K562 (cell line): ENCODE measurements at regions not wholly inside any gene's neighbourhood (a gene's known extent, or its start where the extent isn't known, plus 50 kb on each side); places are given as distances from the start of the nearest gene placed in this dataset.

Experiments used
- ATAC-seq: fragments of 200-7000 bp; cut with Tn5 transposase; 3 replicates; pipeline ENCODE4 v1.9.1; 2020; ENCODE audit warnings: moderate library complexity
- BruUV-seq: library from RNA; stranded (reverse); fragments of 400-500 nt; replicated peaks from 2 replicates; lab custom pipeline; 2021; lab: Mats Ljungman, UMichigan
- CTCF ChIA-PET: fragments of 300-600 bp; formaldehyde crosslinking; extraction: SDS; loops from one replicate; lab custom pipeline; 2021; ENCODE audit warnings: low intra/inter-chr PET ratio; lab: Yijun Ruan, JAX
- POLR2A ChIA-PET: fragments of 300-600, 350-650 bp; sonication (Branson Sonifier 250); formaldehyde crosslinking; extraction: SDS; loops from one replicate; lab custom pipeline; 2021; ENCODE audit warnings: antibody characterized with exemption, inconsistent platforms; lab: Yijun Ruan, JAX
- DNase-seq, 4 experiments: peaks; one replicate each; pipeline versions ENCODE4 v3.0.0 to v3.0.0-alpha.2; 2011 to 2018; ENCODE audit warnings: low spot score in 3 of 4, mixed read lengths in 3 of 4; ENCODE audit errors: extremely low read depth in 1 of 4
- FAIRE-seq: peaks from 2 replicates; lab custom pipeline; 2011; peaks lifted over from hg19 to GRCh38; lab: Jason Lieb, UNC
- H2AFZ ChIP-seq: 2 replicates; pipeline ENCODE4 v1.6.0; 2011; ENCODE audit warnings: low read depth, low read length, control low read depth, inconsistent platforms
- H3K27ac ChIP-seq: fragments of 200-600 bp; 3 replicates; pipeline ENCODE4 v1.8.0; 2011; ENCODE audit warnings: low read depth, mild to moderate bottlenecking, control low read depth, inconsistent platforms, low read length, moderate library complexity, mixed read lengths; ENCODE audit errors: extremely low read depth
- H3K27me3 ChIP-seq, 2 experiments: fragments of 300-600 bp in 1 of 2; 2 replicates in 1 of 2; 3 replicates in 1 of 2; pipeline versions ENCODE4 v1.6.0 to v1.8.0; 2011; ENCODE audit warnings: inconsistent platforms in 2 of 2, low read length in 2 of 2, mild to moderate bottlenecking in 1 of 2, mixed read lengths in 1 of 2, moderate library complexity in 1 of 2; ENCODE audit not compliant: control insufficient read depth in 2 of 2, insufficient read depth in 2 of 2
- H3K36me3 ChIP-seq: fragments of 300-600 bp; 3 replicates; pipeline ENCODE4 v1.8.0; 2011; ENCODE audit warnings: mild to moderate bottlenecking, low read length, inconsistent platforms; ENCODE audit not compliant: control insufficient read depth, insufficient read depth
- H3K4me1 ChIP-seq, 2 experiments: fragments of 200-600 bp in 1 of 2; replicated peaks in 1 of 2; 2 replicates in 1 of 2; 3 replicates in 1 of 2; pipeline versions ENCODE4 v1.5.1 to v1.8.0; 2011; ENCODE audit warnings: inconsistent platforms in 2 of 2, low read length in 2 of 2, mild to moderate bottlenecking in 1 of 2, mixed read lengths in 1 of 2, moderate library complexity in 1 of 2; ENCODE audit not compliant: control insufficient read depth in 2 of 2, insufficient read depth in 2 of 2
- H3K4me2 ChIP-seq: 2 replicates; pipeline ENCODE4 v1.6.1; 2011; ENCODE audit warnings: low read length, control low read depth, inconsistent platforms, mixed read lengths; ENCODE audit not compliant: insufficient read depth
- H3K4me3 ChIP-seq: fragments of 200-600 bp; sonication (generic), shearing (Covaris generic); 2 replicates; pipeline ENCODE4 v1.5.1; 2016; ENCODE audit warnings: control low read depth, inconsistent platforms
- H3K79me2 ChIP-seq: fragments of 200-600 bp; 3 replicates; pipeline ENCODE4 v1.8.0; 2011; ENCODE audit warnings: low read length, inconsistent platforms; ENCODE audit not compliant: control insufficient read depth, insufficient read depth
- H3K9ac ChIP-seq, 2 experiments: 2 replicates each; pipeline versions ENCODE4 v1.6.0 to v1.6.1; 2011; ENCODE audit warnings: low read depth in 2 of 2, low read length in 2 of 2, control low read depth in 1 of 2, inconsistent platforms in 1 of 2, mild to moderate bottlenecking in 1 of 2, mixed read lengths in 1 of 2; ENCODE audit not compliant: insufficient read depth in 1 of 2
- H3K9me1 ChIP-seq: one replicate; pipeline ENCODE4 v1.6.0; 2011; ENCODE audit warnings: inconsistent platforms, mild to moderate bottlenecking, low read length, moderate library complexity; ENCODE audit not compliant: control insufficient read depth, insufficient read depth
- H3K9me3 ChIP-seq: replicated peaks from 2 replicates; pipeline ENCODE4 v1.5.1; 2011; ENCODE audit warnings: low read depth, low read length, inconsistent platforms; ENCODE audit not compliant: control insufficient read depth, insufficient read depth
- H4K20me1 ChIP-seq: replicated peaks from 2 replicates; pipeline ENCODE4 v1.6.1; 2011; ENCODE audit warnings: low read length, inconsistent platforms, mixed read lengths; ENCODE audit not compliant: control insufficient read depth, insufficient read depth
- CTCF ChIP-seq, 3 experiments: IDR thresholded peaks in 2 of 3; conservative IDR thresholded peaks in 1 of 3; 2 replicates each; pipeline ENCODE4 v1.5.1; 2011 to 2012; ENCODE audit warnings: low read length in 3 of 3, mild to moderate bottlenecking in 3 of 3, control low read depth in 2 of 3, improper control_type of control experiment in 1 of 3, inconsistent platforms in 1 of 3, low read depth in 1 of 3, mixed read lengths in 1 of 3, moderate library complexity in 1 of 3; ENCODE audit not compliant: insufficient read depth in 2 of 3
- RAD21 ChIP-seq, 2 experiments: fragments of 250-450 bp in 1 of 2; fragments of 450-650 bp in 1 of 2; sonication (Bioruptor Pico) in 1 of 2; formaldehyde crosslinking in 1 of 2; IDR thresholded peaks in 1 of 2; conservative IDR thresholded peaks in 1 of 2; 2 replicates each; pipeline versions ENCODE4 v1.4.0 to v1.8.0; 2020 to 2022; ENCODE audit warnings: mild to moderate bottlenecking in 2 of 2, moderate library complexity in 1 of 2
- TEAD4 ChIP-seq, 2 experiments: sonication (generic) in 1 of 2; formaldehyde crosslinking in 1 of 2; IDR thresholded peaks; 2 replicates each; pipeline versions ENCODE4 v1.6.1 to v1.8.0; 2012 to 2022; ENCODE audit warnings: borderline replicate concordance in 1 of 2, inconsistent platforms in 1 of 2, low read length in 1 of 2, mild to moderate bottlenecking in 1 of 2, missing genetic modification reagents in 1 of 2
- YY1 ChIP-seq, 3 experiments: IDR thresholded peaks; 2 replicates each; pipeline ENCODE4 v1.6.1; 2011; ENCODE audit warnings: low read length in 2 of 3, mild to moderate bottlenecking in 2 of 3, moderate library complexity in 2 of 3, borderline replicate concordance in 1 of 3, control low read depth in 1 of 3, low read depth in 1 of 3; ENCODE audit not compliant: insufficient read depth in 3 of 3, insufficient replicate concordance in 2 of 3, control insufficient read depth in 1 of 3, insufficient read length in 1 of 3; ENCODE audit errors: extremely low read depth in 1 of 3
- WGBS: fragments of 100-300 bp; shearing (Covaris generic); methylation state at CpG from one replicate; pipeline ENCODE4 v1.1.6; 2016; ENCODE audit warnings: low coverage, mixed read lengths; ENCODE audit not compliant: insufficient coverage; ENCODE audit errors: missing lambda C conversion rate; 5-methylcytosine and 5-hydroxymethylcytosine counted together
- in situ Hi-C: fragments of 300-500 bp; cut with MboI; formaldehyde crosslinking; loops from 4 replicates; pipeline ENCODE4 v1.15.0; 2018; ENCODE audit warnings: inconsistent platforms, mixed read lengths
- intact Hi-C: fragments of 100-400 bp; cut with micrococcal nuclease; formaldehyde crosslinking; loops from 2 replicates; pipeline ENCODE4 v1.14.2; 2022

GRCh38 chr12:123075646-123076171, 75.2 kb downstream of the PITPNM2 start:
- Histone ChIP-seq H3K36me3 (no peaks in the 10 kb centered on the region; the same call in 2 of the 3 replicates), H2AFZ (peak overlapping the region; percentile 44; the same call in 1 of the 2 replicates), H3K9me3 (no peaks in the 10 kb centered on the region), H3K9me1 (peaks cover 4% of the 10 kb centered on the region), H3K79me2 (no peaks in the 10 kb centered on the region), H3K27ac (no peak overlapping the region), H3K27me3 (no peaks in the 10 kb centered on the region), H3K4me2 (no peak overlapping the region)
- BruUV-seq: no TSS peak
- CTCF ChIA-PET: no interaction called here
- POLR2A ChIA-PET: interaction anchor here (0.5 to 1.4 kb wide), 5 partner anchors 17 to 109 kb away, joined by 3 to 5 read pairs (median 4); no protein-coding TSS in a partner anchor
- in situ Hi-C loops: no loop called here
- peak; percentile 52 to 63 (median 52); a peak in 5 of 6 replicates for TF ChIP-seq CTCF (IDR thresholded peaks at IDR 0.05 in 2 of 3, conservative IDR thresholded peaks at IDR 0.05 in 1 of 3; ENCODE audit: insufficient read depth in 2 of 3, low read depth in 1 of 3, low read length in 3 of 3)
- TF ChIP-seq YY1 (IDR thresholded peaks at IDR 0.05; ENCODE audit: borderline replicate concordance in 1 of 3, control insufficient read depth in 1 of 3, extremely low read depth in 1 of 3, insufficient read depth in 3 of 3, insufficient read length in 1 of 3, insufficient replicate concordance in 2 of 3, low read depth in 1 of 3, low read length in 2 of 3): no peak
- TF ChIP-seq RAD21 (CRISPR knock-in tag; conservative IDR thresholded peaks at IDR 0.05 in 1 of 2, IDR thresholded peaks at IDR 0.05 in 1 of 2): peak in 1 of 2 experiments; percentile 42; a peak in 2 of 4 replicates
- TF ChIP-seq TEAD4 (IDR thresholded peaks at IDR 0.05; ENCODE audit: low read length): no peak
- TF ChIP-seq TEAD4 (CRISPR knock-in tag; IDR thresholded peaks at IDR 0.05; ENCODE audit: borderline replicate concordance): no peak
- TF ChIP-seq, all 486 proteins: peak for 2
- peak; percentile 88 for ATAC-seq
- Histone ChIP-seq H4K20me1 (peaks cover 9% of the 10 kb centered on the region; the same call in 1 of the 2 replicates), H3K4me1 (peaks cover 13 to 26% of the 10 kb centered on the region in 2 experiments; a peak in 4 of 5 replicates), H3K4me3 (no peak overlapping the region), H3K9ac (peak overlapping the region; percentile 12 to 76; a peak in 2 of 4 replicates)
- intact Hi-C loops: loop anchor here (1.0 kb wide), 1 partner anchor 32 kb away; no protein-coding TSS in a partner anchor
- peak; percentile 75 for FAIRE-seq
- 26% methylated on average over 16 of the region's 16 CpGs for WGBS
- peak; percentile 51 to 63 (median 54) for DNase-seq
